ENCODE measurements at regions not wholly inside any gene's neighbourhood (a gene's known extent, or its start where the extent isn't known, plus 50 kb on each side); places are given as distances from the start of the nearest gene placed in this dataset.

DNA sequence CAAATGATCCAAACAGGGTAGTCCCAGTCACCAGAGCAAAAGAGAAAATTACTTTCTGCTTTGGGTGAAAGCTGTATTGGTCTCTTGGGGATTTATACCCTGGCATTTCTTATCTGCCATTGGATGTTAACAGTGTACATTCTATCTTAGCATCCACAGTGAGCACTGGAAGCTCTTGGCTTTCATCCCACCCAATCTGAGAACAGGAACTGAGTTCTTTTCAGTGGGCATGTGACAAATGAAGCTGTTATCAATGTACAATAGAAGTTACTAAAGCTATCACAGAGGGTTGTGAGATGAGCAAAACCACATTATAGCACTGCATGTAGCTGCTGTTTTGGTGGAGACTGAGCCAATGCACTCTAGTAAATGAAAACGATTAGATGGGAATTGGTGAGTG is 300.7 kb downstream of the TUSC7 start:
- H3K27ac ChIP-seq (ENCODE audit: low read length), result no peak overlapping the region
- no peak for TF ChIP-seq EZH2 (optimal IDR thresholded peaks at IDR 0.05; ENCODE audit: low read depth, low read length)
- no peaks in the 10 kb centered on the region for H3K36me3 ChIP-seq (replicated peaks; ENCODE audit: insufficient read depth, low read length)
- H3K4me2 ChIP-seq (ENCODE audit: low read depth, low read length), result no peak overlapping the region
- no peaks in the 10 kb centered on the region for H3K9me3 ChIP-seq (replicated peaks; ENCODE audit: insufficient read depth, low read length)
- H3K9me2 ChIP-seq (replicated peaks; ENCODE audit: insufficient read depth, low read length), result no peaks in the 10 kb centered on the region
- H3K27me3 ChIP-seq (replicated peaks; ENCODE audit: insufficient read depth, low read length), result no peaks in the 10 kb centered on the region
- DNase-seq, result no peak
- no peaks in the 10 kb centered on the region for H3K79me2 ChIP-seq (ENCODE audit: low read length)
- no peaks in the 10 kb centered on the region for H4K20me1 ChIP-seq (ENCODE audit: insufficient read depth, low read length)
- no peak overlapping the region for H3K4me3 ChIP-seq (ENCODE audit: low read length)
- no peaks in the 10 kb centered on the region for H3F3A ChIP-seq (ENCODE audit: insufficient read depth, low read length)
- no peaks in the 10 kb centered on the region for H3K4me1 ChIP-seq (ENCODE audit: low read length)
- no peak overlapping the region for H2AFZ ChIP-seq (ENCODE audit: low read length)
- H3K9ac ChIP-seq (ENCODE audit: low read length), result no peak overlapping the region

DNA sequence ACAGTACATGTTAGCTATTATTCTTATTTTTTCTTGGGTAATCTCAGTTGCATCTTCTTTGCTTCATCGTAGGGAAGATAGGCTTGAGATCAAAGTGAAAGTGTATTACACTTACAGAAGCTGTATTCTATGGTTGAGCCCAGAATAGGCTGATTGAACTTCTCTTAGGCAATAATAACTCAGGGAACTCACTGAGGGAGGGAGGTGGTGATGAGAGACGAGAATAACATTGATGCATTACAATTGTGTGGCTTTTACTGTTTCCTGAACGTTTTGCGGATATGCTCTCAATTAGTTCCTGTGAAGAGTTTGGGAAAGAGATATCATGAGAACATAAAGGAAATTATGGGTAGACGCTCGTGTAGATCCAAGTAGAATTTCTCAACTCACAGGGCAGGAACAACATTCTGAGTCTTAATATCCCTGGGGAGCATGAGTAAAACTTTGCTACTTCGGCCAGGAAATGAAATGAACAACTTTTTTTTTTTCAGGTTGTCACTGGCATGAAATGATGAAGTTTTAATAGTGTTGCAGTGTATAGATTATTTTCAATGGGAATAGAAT is 302.2 kb downstream of the TUSC7 start:
- H3K9me3 ChIP-seq (replicated peaks; ENCODE audit: insufficient read depth, low read length), result no peaks in the 10 kb centered on the region
- no peak overlapping the region for H3K9ac ChIP-seq (ENCODE audit: low read length)
- H3K4me1 ChIP-seq (ENCODE audit: low read length), result no peaks in the 10 kb centered on the region
- no peaks in the 10 kb centered on the region for H3K79me2 ChIP-seq (ENCODE audit: low read length)
- no peaks in the 10 kb centered on the region for H3K27me3 ChIP-seq (replicated peaks; ENCODE audit: insufficient read depth, low read length)
- no peak overlapping the region for H3K27ac ChIP-seq (ENCODE audit: low read length)
- no peak overlapping the region for H3K4me2 ChIP-seq (ENCODE audit: low read depth, low read length)
- DNase-seq, result no peak
- no peaks in the 10 kb centered on the region for H3F3A ChIP-seq (ENCODE audit: insufficient read depth, low read length)
- H2AFZ ChIP-seq (ENCODE audit: low read length), result no peak overlapping the region
- TF ChIP-seq, protein P1, sequence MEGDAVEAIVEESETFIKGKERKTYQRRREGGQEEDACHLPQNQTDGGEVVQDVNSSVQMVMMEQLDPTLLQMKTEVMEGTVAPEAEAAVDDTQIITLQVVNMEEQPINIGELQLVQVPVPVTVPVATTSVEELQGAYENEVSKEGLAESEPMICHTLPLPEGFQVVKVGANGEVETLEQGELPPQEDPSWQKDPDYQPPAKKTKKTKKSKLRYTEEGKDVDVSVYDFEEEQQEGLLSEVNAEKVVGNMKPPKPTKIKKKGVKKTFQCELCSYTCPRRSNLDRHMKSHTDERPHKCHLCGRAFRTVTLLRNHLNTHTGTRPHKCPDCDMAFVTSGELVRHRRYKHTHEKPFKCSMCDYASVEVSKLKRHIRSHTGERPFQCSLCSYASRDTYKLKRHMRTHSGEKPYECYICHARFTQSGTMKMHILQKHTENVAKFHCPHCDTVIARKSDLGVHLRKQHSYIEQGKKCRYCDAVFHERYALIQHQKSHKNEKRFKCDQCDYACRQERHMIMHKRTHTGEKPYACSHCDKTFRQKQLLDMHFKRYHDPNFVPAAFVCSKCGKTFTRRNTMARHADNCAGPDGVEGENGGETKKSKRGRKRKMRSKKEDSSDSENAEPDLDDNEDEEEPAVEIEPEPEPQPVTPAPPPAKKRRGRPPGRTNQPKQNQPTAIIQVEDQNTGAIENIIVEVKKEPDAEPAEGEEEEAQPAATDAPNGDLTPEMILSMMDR (IDR thresholded peaks at IDR 0.05; ENCODE audit: low read length), result no peak
- TF ChIP-seq EZH2phosphoT487 (IDR thresholded peaks at IDR 0.05; ENCODE audit: low read length), result no peak
- no peak for TF ChIP-seq EZH2 (optimal IDR thresholded peaks at IDR 0.05; ENCODE audit: low read depth, low read length)
- no peaks in the 10 kb centered on the region for H4K20me1 ChIP-seq (ENCODE audit: insufficient read depth, low read length)
- H3K9me2 ChIP-seq (replicated peaks; ENCODE audit: insufficient read depth, low read length), result no peaks in the 10 kb centered on the region
- H3K4me3 ChIP-seq (ENCODE audit: low read length), result no peak overlapping the region
- no peaks in the 10 kb centered on the region for H3K36me3 ChIP-seq (replicated peaks; ENCODE audit: insufficient read depth, low read length)

DNA sequence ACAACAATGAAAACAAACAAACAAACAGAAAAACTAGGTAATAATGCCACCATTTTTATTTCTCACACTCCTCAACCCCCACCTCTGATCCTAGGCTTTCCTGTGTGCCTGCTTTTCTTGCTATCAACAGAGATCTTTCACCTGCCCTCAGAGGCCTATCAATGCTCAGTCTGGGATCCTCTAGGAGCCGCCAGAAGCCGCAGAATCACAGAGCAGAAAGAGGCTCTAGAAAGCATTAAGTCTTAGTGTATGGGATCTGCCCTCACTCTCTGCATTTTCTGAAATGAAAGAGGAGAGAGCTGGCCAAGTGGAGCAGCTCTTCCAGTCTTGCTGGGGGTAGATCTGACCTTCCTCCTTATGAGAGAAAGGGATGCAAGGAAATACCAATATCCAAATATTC is 306.8 kb downstream of the TUSC7 start:
- Histone ChIP-seq H2AFZ (ENCODE audit: low read length) (no peak overlapping the region), H3K9me3 (replicated peaks; ENCODE audit: insufficient read depth, low read length) (no peaks in the 10 kb centered on the region), H4K20me1 (ENCODE audit: insufficient read depth, low read length) (no peaks in the 10 kb centered on the region), H3K27ac (ENCODE audit: low read length) (no peak overlapping the region), H3K4me3 (ENCODE audit: low read length) (no peak overlapping the region), H3K79me2 (ENCODE audit: low read length) (no peaks in the 10 kb centered on the region), H3K4me2 (ENCODE audit: low read depth, low read length) (no peak overlapping the region), H3K4me1 (ENCODE audit: low read length) (no peaks in the 10 kb centered on the region), H3F3A (ENCODE audit: insufficient read depth, low read length) (0 out of 2 replicates have a peak, but pooled peaks cover 3% of the 10 kb centered on the region), H3K27me3 (replicated peaks; ENCODE audit: insufficient read depth, low read length) (no peaks in the 10 kb centered on the region), H3K9ac (ENCODE audit: low read length) (no peak overlapping the region), H3K9me2 (replicated peaks; ENCODE audit: insufficient read depth, low read length) (no peaks in the 10 kb centered on the region), H3K36me3 (replicated peaks; ENCODE audit: insufficient read depth, low read length) (no peaks in the 10 kb centered on the region)
- no peak for DNase-seq
- TF ChIP-seq, protein P1 (IDR thresholded peaks at IDR 0.05; ENCODE audit: low read length), result no peak
- TF ChIP-seq EZH2phosphoT487 (IDR thresholded peaks at IDR 0.05; ENCODE audit: low read length) (no peak), EZH2 (optimal IDR thresholded peaks at IDR 0.05; ENCODE audit: low read depth, low read length) (no peak)

DNA sequence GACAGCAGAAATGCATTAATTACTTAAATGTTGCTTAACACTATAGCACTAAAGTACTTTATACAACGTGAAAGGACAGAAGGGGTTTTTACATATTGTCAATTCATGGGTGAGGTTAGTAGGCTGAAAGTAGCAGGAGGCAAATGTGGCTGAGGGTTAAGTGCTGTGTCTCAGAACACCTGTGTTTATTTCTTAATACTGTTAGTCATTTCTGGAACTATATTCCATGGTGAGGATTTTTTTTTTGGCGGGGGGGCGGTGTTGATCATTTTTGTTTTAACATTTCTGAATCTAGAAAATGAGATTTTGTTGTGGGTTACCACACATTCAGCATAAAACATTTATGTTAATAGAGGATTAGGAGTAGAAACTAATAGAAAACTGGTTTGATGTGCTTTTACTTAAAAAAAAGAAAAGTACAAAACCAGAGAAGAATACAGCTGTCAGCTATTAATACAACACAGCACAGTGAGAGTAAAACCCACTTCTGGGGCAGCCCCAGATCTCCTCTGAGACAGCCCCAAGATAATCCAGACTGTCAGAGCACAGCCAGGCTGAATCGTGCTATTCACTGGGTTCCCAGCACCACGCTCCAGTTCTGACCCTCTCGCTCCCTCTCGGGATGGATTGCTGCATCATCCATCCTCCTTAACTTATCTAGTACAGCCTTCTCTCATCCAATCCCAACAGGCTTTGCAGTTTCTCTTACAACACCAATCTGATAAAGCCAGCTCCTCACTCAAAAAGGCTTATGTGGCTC is 307.7 kb downstream of the TUSC7 start:
- TF ChIP-seq EZH2 (optimal IDR thresholded peaks at IDR 0.05; ENCODE audit: low read depth, low read length), result no peak
- TF ChIP-seq, protein P1 (IDR thresholded peaks at IDR 0.05; ENCODE audit: low read length), result no peak
- TF ChIP-seq EZH2phosphoT487 (IDR thresholded peaks at IDR 0.05; ENCODE audit: low read length), result no peak
- Histone ChIP-seq H3K4me3 (ENCODE audit: low read length) (no peak overlapping the region), H3K4me2 (ENCODE audit: low read depth, low read length) (no peak overlapping the region), H3K79me2 (ENCODE audit: low read length) (no peaks in the 10 kb centered on the region), H4K20me1 (ENCODE audit: insufficient read depth, low read length) (no peaks in the 10 kb centered on the region), H3K27me3 (replicated peaks; ENCODE audit: insufficient read depth, low read length) (no peaks in the 10 kb centered on the region), H3K27ac (ENCODE audit: low read length) (no peak overlapping the region), H3K9me3 (replicated peaks; ENCODE audit: insufficient read depth, low read length) (no peaks in the 10 kb centered on the region), H3F3A (ENCODE audit: insufficient read depth, low read length) (0 out of 2 replicates have a peak, but pooled peaks cover 3% of the 10 kb centered on the region), H3K9ac (ENCODE audit: low read length) (no peak overlapping the region), H3K9me2 (replicated peaks; ENCODE audit: insufficient read depth, low read length) (no peaks in the 10 kb centered on the region), H2AFZ (ENCODE audit: low read length) (no peak overlapping the region), H3K36me3 (replicated peaks; ENCODE audit: insufficient read depth, low read length) (no peaks in the 10 kb centered on the region), H3K4me1 (ENCODE audit: low read length) (no peaks in the 10 kb centered on the region)
- DNase-seq, result peak; percentile 40

Data from MM.1S (cell line).